NCI-H748 (cell line): ENCODE measurements at regions not wholly inside any gene's neighbourhood (a gene's known extent, or its start where the extent isn't known, plus 50 kb on each side); places are given as distances from the start of the nearest gene placed in this dataset.
"Not testable (repeated sequence)": the region's sequence is repeated elsewhere in the genome, so short reads cannot be mapped to it uniquely, and the experiment has no call there.

Source experiments
- DNase-seq: peaks from one replicate; lab custom pipeline; 2025; ENCODE audit not compliant: unreplicated experiment; lab: John Stamatoyannopoulos, UW

DNA sequence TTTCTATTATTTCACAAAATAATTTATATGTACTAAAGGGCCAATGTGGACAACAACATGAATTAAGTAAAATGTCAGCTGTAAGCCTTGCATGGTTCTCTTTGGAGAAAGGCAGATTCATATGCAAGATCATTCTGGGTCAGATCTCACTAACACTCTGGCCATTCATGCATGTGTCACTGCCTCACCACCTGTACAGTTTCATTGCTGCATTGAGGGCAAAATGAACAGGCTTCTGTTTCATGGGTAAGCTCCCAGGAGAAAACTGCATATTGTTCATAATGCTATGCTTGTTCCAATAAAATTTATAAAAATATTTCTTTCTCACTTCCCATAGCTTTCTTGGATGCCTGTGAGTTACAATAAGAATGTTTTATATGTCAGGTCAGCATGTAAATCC lies 275.2 kb downstream of the ZNF248 start:
- DNase-seq: no peak

- no peak for DNase-seq
Observed at GRCh38 chr10:37576154-37576553, 281.3 kb downstream of the ZNF248 start.

DNA sequence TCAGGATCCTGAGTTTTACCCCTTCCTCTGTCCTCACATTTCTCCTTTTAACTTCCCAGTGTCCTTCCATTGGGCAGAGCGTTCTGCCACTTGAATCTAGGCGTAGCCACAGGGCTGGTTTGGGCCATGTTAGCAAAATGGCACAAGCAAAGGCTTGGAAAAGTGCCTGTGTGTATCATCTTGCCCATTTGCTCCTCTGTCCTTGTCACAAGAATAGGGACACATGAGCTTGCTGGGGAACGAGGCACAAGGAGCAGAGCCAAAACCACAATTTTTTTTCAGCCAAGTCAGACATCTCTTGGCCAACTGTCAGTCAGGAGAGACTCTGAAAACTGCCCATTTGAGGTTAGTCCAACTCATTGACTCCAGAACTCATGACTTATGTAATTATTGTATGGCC lies 285.2 kb downstream of the ZNF248 start:
- no peak for DNase-seq

- peak; percentile 52 for DNase-seq
Observed at GRCh38 chr10:37566332-37566731, 291.1 kb downstream of the ZNF248 start.

DNA sequence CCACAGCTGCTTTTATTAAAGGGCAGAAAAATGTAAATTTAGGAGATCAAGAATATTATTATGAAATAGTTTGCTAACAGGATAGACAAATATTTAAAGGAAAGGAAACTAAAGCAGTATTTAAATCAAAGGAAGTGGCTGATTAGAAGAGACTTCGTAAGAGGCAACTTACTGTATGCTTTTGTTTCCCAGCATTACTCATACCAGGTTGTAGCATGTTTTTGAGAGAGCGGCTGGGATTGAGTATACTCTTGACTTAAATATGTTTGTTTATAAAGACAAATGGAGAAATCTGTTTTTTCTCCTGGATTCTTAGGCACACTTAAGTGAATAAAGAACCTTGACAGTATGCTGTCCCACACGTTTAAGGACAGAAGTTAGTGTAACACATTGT lies 293.7 kb downstream of the ZNF248 start:
- no peak for DNase-seq

- no peak for DNase-seq
Observed at GRCh38 chr10:37563107-37563714, 294.2 kb downstream of the ZNF248 start.

DNA sequence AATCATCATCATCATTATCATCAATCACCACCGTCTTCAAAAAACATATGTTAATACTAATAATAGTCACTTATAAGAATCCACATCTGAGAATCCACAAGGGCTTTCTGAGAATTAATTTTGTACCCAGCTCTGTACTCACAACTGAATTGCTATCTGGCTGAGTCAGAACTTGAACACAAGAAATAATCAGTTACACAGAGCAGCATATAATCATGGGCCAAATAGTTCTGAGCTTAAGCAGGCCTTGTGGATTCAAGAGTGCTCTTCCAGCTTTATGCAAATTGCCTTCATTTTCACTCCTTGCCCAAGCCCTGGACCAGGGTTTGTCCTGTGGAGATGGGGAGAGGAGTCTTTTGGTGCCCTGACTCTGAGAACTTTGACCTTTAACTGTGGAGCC lies 304.5 kb downstream of the ZNF248 start:
- DNase-seq: no peak

- DNase-seq: no peak
Observed at GRCh38 chr10:37549054-37549453, 308.4 kb downstream of the ZNF248 start.

- no peak for DNase-seq
Observed at GRCh38 chr10:37535459-37536246, 321.8 kb downstream of the ZNF248 start.

DNA sequence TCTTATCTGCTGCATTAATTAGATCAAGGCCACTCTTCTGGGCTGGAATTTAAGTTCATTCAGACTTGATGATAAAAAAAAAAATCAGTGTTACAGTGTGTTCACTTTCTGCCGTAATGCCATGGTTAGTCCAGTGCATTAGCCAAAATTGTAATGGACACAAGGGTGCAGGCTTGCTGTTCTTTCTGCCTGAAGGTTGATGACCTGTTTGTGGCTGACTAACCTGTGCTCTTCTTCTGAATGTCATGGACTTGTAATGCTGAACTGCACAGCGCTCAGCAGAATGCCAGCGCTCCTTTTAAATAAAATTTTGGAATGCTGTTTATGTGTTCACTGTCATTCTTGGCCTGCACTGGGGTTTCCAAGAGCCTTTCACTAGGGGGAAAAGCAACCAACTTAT lies 323.2 kb downstream of the ZNF248 start:
- no peak for DNase-seq

- DNase-seq: not testable (repeated sequence)
Observed at GRCh38 chr10:37525410-37525809, 332.0 kb downstream of the ZNF248 start.

GRCh38 chr10:37520488-37520887 lies 336.9 kb downstream of the ZNF248 start:
- no peak for DNase-seq

GRCh38 chr10:37510520-37510919 lies 346.9 kb downstream of the ZNF248 start:
- not testable (repeated sequence) for DNase-seq

DNA sequence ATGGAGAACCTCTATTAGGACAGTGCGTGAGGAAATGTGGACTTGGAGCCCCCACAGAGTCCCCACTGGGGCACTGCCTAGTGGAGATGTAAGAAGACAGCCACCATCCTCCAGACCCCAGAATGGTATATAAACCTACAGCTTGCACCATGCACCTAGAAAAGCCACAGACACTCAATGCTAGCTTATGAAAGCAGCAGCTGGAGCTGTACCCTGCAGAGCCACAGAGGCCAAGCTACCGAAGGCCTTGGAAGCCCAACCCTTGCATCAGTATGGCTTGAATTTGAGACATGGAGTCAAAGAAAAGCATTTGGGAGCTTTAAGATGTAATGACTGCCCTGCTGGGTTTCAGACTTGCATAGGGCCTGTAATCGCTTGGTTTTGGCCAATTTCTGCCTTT lies 361.3 kb downstream of the ZNF248 start:
- no peak for DNase-seq

- DNase-seq: no peak
Observed at GRCh38 chr10:37495415-37495814, 362.0 kb downstream of the ZNF248 start.

DNA sequence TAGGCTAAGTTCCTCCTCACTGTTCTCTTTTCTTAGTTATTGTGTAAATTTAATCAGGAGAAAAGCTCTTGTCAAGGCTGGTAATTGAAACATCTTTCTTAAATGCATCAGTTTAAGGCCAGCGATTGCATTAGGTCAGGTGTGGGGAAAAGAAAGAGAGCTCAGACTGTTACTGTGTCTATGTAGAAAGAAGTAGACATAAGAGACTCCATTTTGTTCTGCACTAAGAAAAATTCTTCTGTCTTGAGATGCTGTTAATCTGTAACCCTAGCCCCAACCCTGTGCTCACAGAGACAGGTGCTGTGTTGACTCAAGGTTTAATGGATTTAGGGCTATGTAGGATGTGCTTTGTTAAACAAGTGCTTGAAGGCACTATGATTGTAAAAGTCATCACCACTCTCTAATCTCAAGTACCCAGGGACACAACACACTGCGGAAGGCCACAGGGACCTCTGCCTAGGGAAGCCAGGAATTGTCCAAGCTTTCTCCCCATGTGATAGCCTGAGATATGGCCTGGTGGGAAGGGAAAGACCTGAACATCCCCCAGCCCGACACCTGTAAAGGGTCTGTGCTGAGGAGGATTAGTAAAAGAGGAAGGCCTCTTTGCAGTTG lies 364.1 kb downstream of the ZNF248 start:
- not testable (repeated sequence) for DNase-seq

- no peak for DNase-seq
Observed at GRCh38 chr10:37490266-37490665, 364.9 kb downstream of the ANKRD30A start.

DNA sequence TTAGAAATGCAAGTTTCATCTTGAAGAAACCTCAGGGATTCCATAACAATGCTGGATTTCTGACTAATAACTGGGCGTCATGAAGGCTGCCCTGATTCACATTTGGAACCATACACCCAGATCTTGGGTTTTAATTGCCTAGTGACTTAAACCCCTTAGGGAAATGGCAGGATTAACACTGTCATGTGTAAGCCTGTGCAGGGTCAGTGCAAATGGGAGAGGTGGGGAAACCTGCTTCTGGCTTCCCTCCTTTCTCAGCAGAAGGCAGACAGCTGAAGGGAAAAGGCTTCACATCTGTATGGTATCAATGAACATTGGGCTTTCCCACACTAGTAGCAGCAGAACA lies 364.2 kb downstream of the ANKRD30A start:
- DNase-seq: no peak

DNA sequence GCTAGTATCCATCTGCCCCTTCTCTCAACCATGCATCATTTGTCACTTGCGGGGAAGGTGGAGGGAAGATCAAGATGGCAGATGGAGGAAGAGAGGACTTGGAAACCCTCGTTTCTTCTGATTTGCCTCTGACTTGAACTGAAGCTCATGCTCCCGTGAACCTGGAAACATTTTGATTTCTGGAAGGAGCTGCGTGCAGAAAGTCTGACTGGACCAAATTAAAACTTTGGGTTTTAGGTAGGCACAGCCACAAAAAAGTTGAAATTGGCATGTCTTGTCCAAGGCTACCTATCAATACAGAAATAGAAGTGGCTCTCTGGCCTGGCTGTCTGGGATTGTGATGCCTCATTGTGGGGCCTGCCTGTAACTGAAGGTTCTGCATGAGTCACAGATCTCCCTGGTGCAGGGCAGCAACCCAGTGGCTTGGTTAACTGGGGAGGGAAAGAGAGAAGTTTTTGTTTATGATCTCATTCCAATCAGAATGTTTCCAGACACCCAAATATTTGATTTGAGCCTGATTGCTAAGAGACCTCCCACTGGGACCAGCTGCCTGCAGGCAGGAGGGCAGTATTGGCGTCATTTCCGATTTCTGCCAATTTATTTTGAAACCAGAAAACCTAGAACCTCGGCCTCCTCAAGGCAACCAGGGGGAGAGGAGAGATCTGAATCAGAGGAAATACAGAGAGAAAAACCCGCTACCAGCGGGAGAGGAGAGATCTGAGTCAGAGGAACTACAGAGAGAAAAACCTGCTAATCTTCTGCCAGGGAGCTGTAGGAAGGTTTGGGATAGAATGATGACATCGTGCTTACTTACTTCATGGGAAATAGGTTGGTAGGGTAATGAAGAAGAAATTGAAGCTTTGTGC lies 363.6 kb downstream of the ANKRD30A start:
- peak; percentile 4 for DNase-seq

DNA sequence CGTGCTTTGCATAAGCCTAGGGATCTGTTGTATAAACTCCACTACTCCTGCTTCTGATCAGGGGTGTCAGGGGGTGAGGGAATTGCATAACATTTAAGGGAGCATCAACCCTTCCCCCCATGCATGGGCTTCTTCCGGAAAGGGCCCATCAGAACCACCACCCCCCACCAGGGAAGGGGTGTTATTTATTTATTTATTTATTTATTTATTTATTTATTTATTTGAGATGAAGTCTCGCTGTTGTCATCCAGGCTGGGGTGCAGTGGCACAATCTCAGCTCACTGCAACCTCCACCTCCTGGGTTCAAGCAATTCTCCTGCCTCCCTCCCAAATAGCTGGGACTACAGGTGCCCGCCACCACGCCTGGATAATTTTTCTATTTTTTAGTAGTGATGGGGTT lies 355.2 kb downstream of the ANKRD30A start:
- not testable (repeated sequence) for DNase-seq

- DNase-seq: no peak
Observed at GRCh38 chr10:37479469-37479868, 354.1 kb downstream of the ANKRD30A start.
